ENCODE measurements at regions not wholly inside any gene's neighbourhood (a gene's known extent, or its start where the extent isn't known, plus 50 kb on each side); places are given as distances from the start of the nearest gene placed in this dataset.
"Not testable (repeated sequence)": the region's sequence is repeated elsewhere in the genome, so short reads cannot be mapped to it uniquely, and the experiment has no call there.

- no peaks in the 10 kb centered on the region for H3K4me1 ChIP-seq (ENCODE audit: insufficient read depth, low read length)
- H3K36me3 ChIP-seq (ENCODE audit: insufficient read depth, low read depth, low read length), result no peaks in the 10 kb centered on the region
- H3K4me3 ChIP-seq (ENCODE audit: low read length), result no peak overlapping the region
- H3K27me3 ChIP-seq (ENCODE audit: insufficient read depth, low read length), result no peaks in the 10 kb centered on the region
- H3K27ac ChIP-seq (ENCODE audit: low read length), result no peak overlapping the region
- no peak overlapping the region for H3K9ac ChIP-seq (ENCODE audit: low read depth, low read length)
- H3K9me3 ChIP-seq (ENCODE audit: insufficient read depth, low read depth, low read length), result no peaks in the 10 kb centered on the region
These were observed 1391.2 kb downstream of the STIM2 start for GRCh38 chr4:28251831-28252230.

GRCh38 chr4:28254003-28254402 lies 1393.4 kb downstream of the STIM2 start:
- Histone ChIP-seq H3K4me3 (ENCODE audit: low read length) (no peak overlapping the region), H3K27me3 (ENCODE audit: insufficient read depth, low read length) (no peaks in the 10 kb centered on the region), H3K4me1 (ENCODE audit: insufficient read depth, low read length) (no peaks in the 10 kb centered on the region), H3K9me3 (ENCODE audit: insufficient read depth, low read depth, low read length) (no peaks in the 10 kb centered on the region), H3K27ac (ENCODE audit: low read length) (no peak overlapping the region), H3K36me3 (ENCODE audit: insufficient read depth, low read depth, low read length) (no peaks in the 10 kb centered on the region), H3K9ac (ENCODE audit: low read depth, low read length) (no peak overlapping the region)

GRCh38 chr4:28256295-28256694 lies 1395.7 kb downstream of the STIM2 start:
- Histone ChIP-seq H3K9me3 (ENCODE audit: insufficient read depth, low read depth, low read length) (no peaks in the 10 kb centered on the region), H3K4me1 (ENCODE audit: insufficient read depth, low read length) (no peaks in the 10 kb centered on the region), H3K36me3 (ENCODE audit: insufficient read depth, low read depth, low read length) (no peaks in the 10 kb centered on the region), H3K27ac (ENCODE audit: low read length) (no peak overlapping the region), H3K27me3 (ENCODE audit: insufficient read depth, low read length) (no peaks in the 10 kb centered on the region), H3K4me3 (ENCODE audit: low read length) (no peak overlapping the region), H3K9ac (ENCODE audit: low read depth, low read length) (no peak overlapping the region)

GRCh38 chr4:28259951-28260350 lies 1399.3 kb downstream of the STIM2 start:
- Histone ChIP-seq H3K9me3 (ENCODE audit: insufficient read depth, low read depth, low read length) (no peaks in the 10 kb centered on the region), H3K36me3 (ENCODE audit: insufficient read depth, low read depth, low read length) (no peaks in the 10 kb centered on the region), H3K4me3 (ENCODE audit: low read length) (no peak overlapping the region), H3K9ac (ENCODE audit: low read depth, low read length) (no peak overlapping the region), H3K4me1 (ENCODE audit: insufficient read depth, low read length) (no peaks in the 10 kb centered on the region), H3K27me3 (ENCODE audit: insufficient read depth, low read length) (no peaks in the 10 kb centered on the region), H3K27ac (ENCODE audit: low read length) (no peak overlapping the region)

- H3K36me3 ChIP-seq (ENCODE audit: insufficient read depth, low read depth, low read length), result no peaks in the 10 kb centered on the region
These were observed 1406.5 kb downstream of the STIM2 start for GRCh38 chr4:28267166-28267565.

GRCh38 chr4:28269426-28269825 lies 1408.8 kb downstream of the STIM2 start:
- H3K9me3 ChIP-seq (ENCODE audit: insufficient read depth, low read depth, low read length), result no peaks in the 10 kb centered on the region
- H3K36me3 ChIP-seq (ENCODE audit: insufficient read depth, low read depth, low read length), result no peaks in the 10 kb centered on the region
- no peak overlapping the region for H3K27ac ChIP-seq (ENCODE audit: low read length)
- H3K27me3 ChIP-seq (ENCODE audit: insufficient read depth, low read length), result no peaks in the 10 kb centered on the region
- H3K9ac ChIP-seq (ENCODE audit: low read depth, low read length), result no peak overlapping the region
- H3K4me3 ChIP-seq (ENCODE audit: low read length), result no peak overlapping the region
- H3K4me1 ChIP-seq (ENCODE audit: insufficient read depth, low read length), result no peaks in the 10 kb centered on the region

More at GRCh38 chr4:28267166-28267565, 1406.5 kb downstream of the STIM2 start:
- no peak overlapping the region for H3K27ac ChIP-seq (ENCODE audit: low read length)
- no peaks in the 10 kb centered on the region for H3K9me3 ChIP-seq (ENCODE audit: insufficient read depth, low read depth, low read length)
- no peaks in the 10 kb centered on the region for H3K4me1 ChIP-seq (ENCODE audit: insufficient read depth, low read length)
- no peaks in the 10 kb centered on the region for H3K27me3 ChIP-seq (ENCODE audit: insufficient read depth, low read length)
- H3K4me3 ChIP-seq (ENCODE audit: low read length), result no peak overlapping the region
- H3K9ac ChIP-seq (ENCODE audit: low read depth, low read length), result no peak overlapping the region

- no peak overlapping the region for H3K9ac ChIP-seq (ENCODE audit: low read depth, low read length)
- H3K27ac ChIP-seq (ENCODE audit: low read length), result no peak overlapping the region
- H3K27me3 ChIP-seq (ENCODE audit: insufficient read depth, low read length), result no peaks in the 10 kb centered on the region
- no peaks in the 10 kb centered on the region for H3K36me3 ChIP-seq (ENCODE audit: insufficient read depth, low read depth, low read length)
- no peak overlapping the region for H3K4me3 ChIP-seq (ENCODE audit: low read length)
- H3K9me3 ChIP-seq (ENCODE audit: insufficient read depth, low read depth, low read length), result no peaks in the 10 kb centered on the region
- peaks cover 8% of the 10 kb centered on the region for H3K4me1 ChIP-seq (ENCODE audit: insufficient read depth, low read length)
These were observed 1417.3 kb downstream of the STIM2 start for GRCh38 chr4:28277931-28278330.

GRCh38 chr4:28278676-28279075 lies 1418.0 kb downstream of the STIM2 start:
- Histone ChIP-seq H3K9ac (ENCODE audit: low read depth, low read length) (no peak overlapping the region), H3K9me3 (ENCODE audit: insufficient read depth, low read depth, low read length) (no peaks in the 10 kb centered on the region), H3K27me3 (ENCODE audit: insufficient read depth, low read length) (no peaks in the 10 kb centered on the region), H3K27ac (ENCODE audit: low read length) (no peak overlapping the region), H3K36me3 (ENCODE audit: insufficient read depth, low read depth, low read length) (no peaks in the 10 kb centered on the region), H3K4me1 (ENCODE audit: insufficient read depth, low read length) (peaks cover 8% of the 10 kb centered on the region), H3K4me3 (ENCODE audit: low read length) (no peak overlapping the region)

- H3K4me3 ChIP-seq (ENCODE audit: low read length), result no peak overlapping the region
- H3K9me3 ChIP-seq (ENCODE audit: insufficient read depth, low read depth, low read length), result 0 out of 2 replicates have a peak, but pooled peaks cover 5% of the 10 kb centered on the region
- H3K27ac ChIP-seq (ENCODE audit: low read length), result no peak overlapping the region
- no peaks in the 10 kb centered on the region for H3K36me3 ChIP-seq (ENCODE audit: insufficient read depth, low read depth, low read length)
- H3K27me3 ChIP-seq (ENCODE audit: insufficient read depth, low read length), result no peaks in the 10 kb centered on the region
- H3K4me1 ChIP-seq (ENCODE audit: insufficient read depth, low read length), result peaks cover 8% of the 10 kb centered on the region
- no peak overlapping the region for H3K9ac ChIP-seq (ENCODE audit: low read depth, low read length)
These were observed 1418.6 kb downstream of the STIM2 start for GRCh38 chr4:28279249-28279648.

GRCh38 chr4:28286266-28286665 lies 1425.6 kb downstream of the STIM2 start:
- not testable (repeated sequence) for H3K27ac ChIP-seq (ENCODE audit: low read length)
- H3K9me3 ChIP-seq (ENCODE audit: insufficient read depth, low read depth, low read length), result peaks cover 14% of the 10 kb centered on the region

GRCh38 chr4:28287831-28288233 lies 1427.2 kb downstream of the STIM2 start:
- peaks cover 9% of the 10 kb centered on the region; the same call in 1 of the 2 replicates for H3K4me1 ChIP-seq (ENCODE audit: insufficient read depth, low read length)
- no peaks in the 10 kb centered on the region for H3K36me3 ChIP-seq (ENCODE audit: insufficient read depth, low read depth, low read length)
- no peak overlapping the region for H3K27ac ChIP-seq (ENCODE audit: low read length)
- H3K4me3 ChIP-seq (ENCODE audit: low read length), result no peak overlapping the region
- peaks cover 14% of the 10 kb centered on the region for H3K9me3 ChIP-seq (ENCODE audit: insufficient read depth, low read depth, low read length)
- H3K9ac ChIP-seq (ENCODE audit: low read depth, low read length), result no peak overlapping the region
- H3K27me3 ChIP-seq (ENCODE audit: insufficient read depth, low read length), result no peaks in the 10 kb centered on the region

More at GRCh38 chr4:28286266-28286665, 1425.6 kb downstream of the STIM2 start:
- not testable (repeated sequence) for H3K36me3 ChIP-seq (ENCODE audit: insufficient read depth, low read depth, low read length); H3K4me3 ChIP-seq (ENCODE audit: low read length); H3K27me3 ChIP-seq (ENCODE audit: insufficient read depth, low read length); H3K9ac ChIP-seq (ENCODE audit: low read depth, low read length)
- H3K4me1 ChIP-seq (ENCODE audit: insufficient read depth, low read length), result peaks cover 15% of the 10 kb centered on the region; the same call in 1 of the 2 replicates

GRCh38 chr4:28296239-28296638 lies 1435.6 kb downstream of the STIM2 start:
- Histone ChIP-seq H3K4me1 (ENCODE audit: insufficient read depth, low read length) (peaks cover 3% of the 10 kb centered on the region; the same call in 1 of the 2 replicates), H3K27me3 (ENCODE audit: insufficient read depth, low read length) (no peaks in the 10 kb centered on the region), H3K27ac (ENCODE audit: low read length) (no peak overlapping the region), H3K36me3 (ENCODE audit: insufficient read depth, low read depth, low read length) (no peaks in the 10 kb centered on the region), H3K4me3 (ENCODE audit: low read length) (no peak overlapping the region), H3K9me3 (ENCODE audit: insufficient read depth, low read depth, low read length) (no peaks in the 10 kb centered on the region; the same call in 1 of the 2 replicates), H3K9ac (ENCODE audit: low read depth, low read length) (no peak overlapping the region)

All from iPS-20b (cell line).